ENCODE measurements at regions not wholly inside any gene's neighbourhood (a gene's known extent, or its start where the extent isn't known, plus 50 kb on each side); places are given as distances from the start of the nearest gene placed in this dataset.

- Histone ChIP-seq H3K27ac (ENCODE audit: low read depth, low read length, poor library complexity, severe bottlenecking) (no peak overlapping the region), H2AFZ (ENCODE audit: low read length) (no peak overlapping the region), H4K20me1 (ENCODE audit: insufficient read depth, low read length) (no peaks in the 10 kb centered on the region), H3K4me1 (ENCODE audit: insufficient read depth, low read length, poor library complexity, severe bottlenecking) (no peaks in the 10 kb centered on the region), H3K9me3 (ENCODE audit: low read length) (no peaks in the 10 kb centered on the region), H3K79me2 (ENCODE audit: insufficient read depth, low read depth, low read length) (no peaks in the 10 kb centered on the region), H3K36me3 (ENCODE audit: insufficient read depth, low read length) (no peaks in the 10 kb centered on the region), H3K4me2 (ENCODE audit: low read length) (no peak overlapping the region), H3K9me2 (ENCODE audit: insufficient read depth, low read length) (no peaks in the 10 kb centered on the region), H3K4me3 (ENCODE audit: low read depth, low read length, poor library complexity, severe bottlenecking) (no peak overlapping the region)
- DNase-seq (ENCODE audit: low spot score), result no peak
- TF ChIP-seq EZH2phosphoT487 (IDR thresholded peaks at IDR 0.05; ENCODE audit: borderline replicate concordance, low read depth, low read length) (no peak), CTCF (conservative IDR thresholded peaks at IDR 0.05; ENCODE audit: low read length) (no peak)
- intact Hi-C loops (cut with micrococcal nuclease; ENCODE audit: unreplicated experiment), result no loop called here
- ChIA-PET POLR2A (no interaction called here), CTCF (ENCODE audit: unreplicated experiment) (no interaction called here)
- BruUV-seq (replicated peaks), result no TSS peak
Measured at GRCh38 chr4:57291911-57292310, 181.7 kb upstream of the IGFBP7 start.

- Histone ChIP-seq H3K27ac (ENCODE audit: low read depth, low read length, poor library complexity, severe bottlenecking) (no peak overlapping the region), H3K9me3 (ENCODE audit: low read length) (no peaks in the 10 kb centered on the region), H3K4me1 (ENCODE audit: insufficient read depth, low read length, poor library complexity, severe bottlenecking) (no peaks in the 10 kb centered on the region), H3K36me3 (ENCODE audit: insufficient read depth, low read length) (no peaks in the 10 kb centered on the region), H3K4me3 (ENCODE audit: low read depth, low read length, poor library complexity, severe bottlenecking) (no peak overlapping the region), H2AFZ (ENCODE audit: low read length) (no peak overlapping the region), H3K4me2 (ENCODE audit: low read length) (no peak overlapping the region), H4K20me1 (ENCODE audit: insufficient read depth, low read length) (no peaks in the 10 kb centered on the region), H3K9me2 (ENCODE audit: insufficient read depth, low read length) (no peaks in the 10 kb centered on the region), H3K79me2 (ENCODE audit: insufficient read depth, low read depth, low read length) (no peaks in the 10 kb centered on the region)
- ChIA-PET POLR2A (no interaction called here), CTCF (ENCODE audit: unreplicated experiment) (no interaction called here)
- intact Hi-C loops (cut with micrococcal nuclease; ENCODE audit: unreplicated experiment), result no loop called here
- TF ChIP-seq EZH2phosphoT487 (IDR thresholded peaks at IDR 0.05; ENCODE audit: borderline replicate concordance, low read depth, low read length) (no peak), CTCF (conservative IDR thresholded peaks at IDR 0.05; ENCODE audit: low read length) (no peak)
- BruUV-seq (replicated peaks), result no TSS peak
- no peak for DNase-seq (ENCODE audit: low spot score)
Measured at GRCh38 chr4:57287687-57288604, 177.8 kb upstream of the IGFBP7 start.

- H3K9me2 ChIP-seq (ENCODE audit: insufficient read depth, low read length), result no peaks in the 10 kb centered on the region
- H4K20me1 ChIP-seq (ENCODE audit: insufficient read depth, low read length), result no peaks in the 10 kb centered on the region
- H3K4me1 ChIP-seq (ENCODE audit: insufficient read depth, low read length, poor library complexity, severe bottlenecking), result no peaks in the 10 kb centered on the region
- no peak overlapping the region for H3K4me2 ChIP-seq (ENCODE audit: low read length)
- H3K4me3 ChIP-seq (ENCODE audit: low read depth, low read length, poor library complexity, severe bottlenecking), result no peak overlapping the region
- ChIA-PET POLR2A (interaction anchor here (0.9 kb wide), 1 partner anchor 9 kb away, joined by 3 read pairs; no protein-coding TSS in a partner anchor), CTCF (ENCODE audit: unreplicated experiment) (no interaction called here)
- no peaks in the 10 kb centered on the region for H3K9me3 ChIP-seq (ENCODE audit: low read length)
- TF ChIP-seq CTCF (conservative IDR thresholded peaks at IDR 0.05; ENCODE audit: low read length) (no peak), EZH2phosphoT487 (IDR thresholded peaks at IDR 0.05; ENCODE audit: borderline replicate concordance, low read depth, low read length) (no peak)
- no peaks in the 10 kb centered on the region for H3K79me2 ChIP-seq (ENCODE audit: insufficient read depth, low read depth, low read length)
- no peaks in the 10 kb centered on the region for H3K36me3 ChIP-seq (ENCODE audit: insufficient read depth, low read length)
- H3K27ac ChIP-seq (ENCODE audit: low read depth, low read length, poor library complexity, severe bottlenecking), result no peak overlapping the region
- intact Hi-C loops (cut with micrococcal nuclease; ENCODE audit: unreplicated experiment), result no loop called here
- no peak for DNase-seq (ENCODE audit: low spot score)
- no TSS peak for BruUV-seq (replicated peaks)
- no peak overlapping the region for H2AFZ ChIP-seq (ENCODE audit: low read length)
Measured at GRCh38 chr4:57282933-57283310, 172.7 kb upstream of the IGFBP7 start.
